B cell (primary cell): ENCODE measurements at regions not wholly inside any gene's neighbourhood (a gene's known extent, or its start where the extent isn't known, plus 50 kb on each side); places are given as distances from the start of the nearest gene placed in this dataset.
"Not testable (repeated sequence)": the region's sequence is repeated elsewhere in the genome, so short reads cannot be mapped to it uniquely, and the experiment has no call there.

ENCODE experiments used
- EZH2 ChIP-seq: IDR thresholded peaks from 2 replicates; pipeline ENCODE4 v1.6.1; 2012; ENCODE audit warnings: borderline replicate concordance, low read depth, mild to moderate bottlenecking, moderate library complexity, low read length; ENCODE audit not compliant: insufficient read depth, poor library complexity, severe bottlenecking
- TF ChIP-seq, protein P1 (sequence below): fragments of 200-600 bp; IDR thresholded peaks from one replicate; pipeline ENCODE4 v1.8.0; 2022; ENCODE audit warnings: antibody characterized with exemption, mild to moderate bottlenecking

DNA sequence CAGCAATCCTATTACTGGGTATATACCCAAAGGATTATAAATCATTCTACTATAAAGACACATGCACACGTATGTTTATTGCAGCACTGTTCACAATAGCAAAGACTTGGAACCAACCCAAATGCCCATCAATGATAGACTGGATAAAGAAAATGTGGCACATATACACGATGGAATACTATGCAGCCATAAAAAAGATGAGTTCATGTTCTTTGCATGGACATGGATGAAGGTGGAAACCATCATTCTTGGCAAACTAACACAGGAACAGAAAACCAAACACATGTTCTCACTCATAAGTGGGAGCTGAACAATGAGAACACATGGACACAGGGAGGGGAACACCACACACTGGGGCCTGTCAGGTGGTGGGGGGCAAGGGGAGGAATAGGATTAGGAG lies 58.1 kb upstream of the PMCH start:
- TF ChIP-seq, protein P1, sequence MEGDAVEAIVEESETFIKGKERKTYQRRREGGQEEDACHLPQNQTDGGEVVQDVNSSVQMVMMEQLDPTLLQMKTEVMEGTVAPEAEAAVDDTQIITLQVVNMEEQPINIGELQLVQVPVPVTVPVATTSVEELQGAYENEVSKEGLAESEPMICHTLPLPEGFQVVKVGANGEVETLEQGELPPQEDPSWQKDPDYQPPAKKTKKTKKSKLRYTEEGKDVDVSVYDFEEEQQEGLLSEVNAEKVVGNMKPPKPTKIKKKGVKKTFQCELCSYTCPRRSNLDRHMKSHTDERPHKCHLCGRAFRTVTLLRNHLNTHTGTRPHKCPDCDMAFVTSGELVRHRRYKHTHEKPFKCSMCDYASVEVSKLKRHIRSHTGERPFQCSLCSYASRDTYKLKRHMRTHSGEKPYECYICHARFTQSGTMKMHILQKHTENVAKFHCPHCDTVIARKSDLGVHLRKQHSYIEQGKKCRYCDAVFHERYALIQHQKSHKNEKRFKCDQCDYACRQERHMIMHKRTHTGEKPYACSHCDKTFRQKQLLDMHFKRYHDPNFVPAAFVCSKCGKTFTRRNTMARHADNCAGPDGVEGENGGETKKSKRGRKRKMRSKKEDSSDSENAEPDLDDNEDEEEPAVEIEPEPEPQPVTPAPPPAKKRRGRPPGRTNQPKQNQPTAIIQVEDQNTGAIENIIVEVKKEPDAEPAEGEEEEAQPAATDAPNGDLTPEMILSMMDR = not testable (repeated sequence)
- TF ChIP-seq EZH2 = not testable (repeated sequence)
